Prostate gland (tissue), 2 donors: ENCODE measurements at regions not wholly inside any gene's neighbourhood (a gene's known extent, or its start where the extent isn't known, plus 50 kb on each side); places are given as distances from the start of the nearest gene placed in this dataset.
"Not testable (repeated sequence)": the region's sequence is repeated elsewhere in the genome, so short reads cannot be mapped to it uniquely, and the experiment has no call there.

Experiments
- CTCF ChIP-seq, 4 experiments: fragments of 200-600 bp in 2 of 4; fragments of 450-650 bp in 2 of 4; sonication (generic) in 2 of 4; IDR thresholded peaks; 1 replicate in 3 of 4; 2 replicates in 1 of 4; pipeline ENCODE4 v1.5.1; 2016 to 2019; ENCODE audit warnings: antibody characterized with exemption in 4 of 4, mild to moderate bottlenecking in 2 of 4, moderate library complexity in 2 of 4
- POLR2A ChIP-seq: fragments of 450-650 bp; IDR thresholded peaks from one replicate; pipeline ENCODE4 v1.6.1; 2016; ENCODE audit warnings: antibody characterized with exemption, mild to moderate bottlenecking
- POLR2AphosphoS5 ChIP-seq: sonication (generic); formaldehyde crosslinking; IDR thresholded peaks from one replicate; pipeline ENCODE4 v1.6.1; 2017; ENCODE audit warnings: antibody characterized with exemption

- TF ChIP-seq CTCF (IDR thresholded peaks at IDR 0.05); POLR2AphosphoS5; POLR2A: not testable (repeated sequence)
These were observed 823.4 kb upstream of the GBE1 start for GRCh38 chr3:82584861-82585260.
